Putamen (tissue), 1 donor: ENCODE measurements at regions not wholly inside any gene's neighbourhood (a gene's known extent, or its start where the extent isn't known, plus 50 kb on each side); places are given as distances from the start of the nearest gene placed in this dataset.

Source experiments
- DNase-seq: peaks from one replicate; pipeline ENCODE4 v3.0.0-alpha.2; 2016; ENCODE audit warnings: low spot score

GRCh38 chr4:107164962-107165475 lies 128.9 kb upstream of the DKK2 start:
- DNase-seq = no peak

- no peak for DNase-seq
Observed at GRCh38 chr4:107156443-107156842, 120.3 kb upstream of the DKK2 start.

GRCh38 chr4:107155366-107155765 lies 119.3 kb upstream of the DKK2 start:
- no peak for DNase-seq

GRCh38 chr4:107153956-107154355 lies 117.8 kb upstream of the DKK2 start:
- no peak for DNase-seq

- no peak for DNase-seq
Observed at GRCh38 chr4:107153228-107153627, 117.1 kb upstream of the DKK2 start.

GRCh38 chr4:107151173-107151572 lies 115.1 kb upstream of the DKK2 start:
- DNase-seq = no peak

- no peak for DNase-seq
Observed at GRCh38 chr4:107148904-107149303, 112.8 kb upstream of the DKK2 start.

GRCh38 chr4:107147873-107148272 lies 111.8 kb upstream of the DKK2 start:
- no peak for DNase-seq

GRCh38 chr4:107138433-107138832 lies 102.3 kb upstream of the DKK2 start:
- DNase-seq = no peak

GRCh38 chr4:107133965-107134653 lies 98.0 kb upstream of the DKK2 start:
- no peak for DNase-seq

GRCh38 chr4:107131295-107131694 lies 95.2 kb upstream of the DKK2 start:
- no peak for DNase-seq

- DNase-seq = no peak
Observed at GRCh38 chr4:107130157-107130556, 94.0 kb upstream of the DKK2 start.

GRCh38 chr4:107129611-107130010 lies 93.5 kb upstream of the DKK2 start:
- no peak for DNase-seq

- DNase-seq = no peak
Observed at GRCh38 chr4:107129076-107129475, 93.0 kb upstream of the DKK2 start.

GRCh38 chr4:107128116-107128515 lies 92.0 kb upstream of the DKK2 start:
- DNase-seq = no peak

- no peak for DNase-seq
Observed at GRCh38 chr4:107125496-107125895, 89.4 kb upstream of the DKK2 start.

GRCh38 chr4:107122736-107123135 lies 86.6 kb upstream of the DKK2 start:
- DNase-seq = no peak

GRCh38 chr4:107120661-107121060 lies 84.5 kb upstream of the DKK2 start:
- DNase-seq = no peak

GRCh38 chr4:107117726-107118125 lies 81.6 kb upstream of the DKK2 start:
- DNase-seq = no peak

GRCh38 chr4:107115185-107115847 lies 79.2 kb upstream of the DKK2 start:
- no peak for DNase-seq

GRCh38 chr4:107114059-107114458 lies 77.9 kb upstream of the DKK2 start:
- DNase-seq = no peak

- no peak for DNase-seq
Observed at GRCh38 chr4:107098401-107098800, 62.3 kb upstream of the DKK2 start.

GRCh38 chr4:107094976-107095375 lies 58.9 kb upstream of the DKK2 start:
- no peak for DNase-seq

GRCh38 chr4:107094332-107094731 lies 58.2 kb upstream of the DKK2 start:
- DNase-seq = no peak
